HCT116 (cell line): ENCODE measurements at regions not wholly inside any gene's neighbourhood (a gene's known extent, or its start where the extent isn't known, plus 50 kb on each side); places are given as distances from the start of the nearest gene placed in this dataset.

Experiments used
- ATAC-seq: fragments of 200-7000 bp; cut with Tn5 transposase; 2 replicates; pipeline ENCODE4 v1.9.1; 2020; ENCODE audit warnings: mild to moderate bottlenecking, moderate library complexity
- BruUV-seq: library from RNA; stranded (reverse); fragments of 400-500 nt; replicated peaks from 2 replicates; lab custom pipeline; 2021; lab: Mats Ljungman, UMichigan
- CTCF ChIA-PET: fragments of 300-600 bp; sonication (Branson Sonifier 250); formaldehyde crosslinking; loops from one replicate; lab custom pipeline; 2021; ENCODE audit warnings: antibody characterized with exemption; lab: Charles Lee
- POLR2A ChIA-PET: fragments of 300-600, 350-600 bp; sonication (Branson Sonifier 250); formaldehyde crosslinking; loops from one replicate; lab custom pipeline; 2021; ENCODE audit warnings: antibody characterized with exemption; lab: Charles Lee
- RAD21 ChIA-PET, 2 experiments: fragments of 300-600 bp; sonication (Branson Sonifier 250); formaldehyde crosslinking; loops; one replicate each; lab custom pipeline; 2023; ENCODE audit warnings: low total read pairs in 2 of 2; ENCODE audit not compliant: uncharacterized antibody in 2 of 2, unreplicated experiment in 2 of 2, low non-redundant PET in 1 of 2; lab: Charles Lee
- DNase-seq: peaks from one replicate; pipeline ENCODE4 v3.0.0-alpha.2; 2010; ENCODE audit warnings: low read depth, low spot score
- H2AFZ ChIP-seq: fragments of 200-600 bp; shearing (Covaris generic), sonication (generic); 2 replicates; pipeline ENCODE4 v1.6.1; 2017; ENCODE audit warnings: low read depth, mixed run types, mixed read lengths, antibody characterized with exemption, low read length; ENCODE audit not compliant: poor library complexity, severe bottlenecking
- H3K27ac ChIP-seq: 2 replicates; pipeline ENCODE4 v1.5.1; 2012; ENCODE audit warnings: low read depth, low read length
- H3K27me3 ChIP-seq: fragments of 200-600 bp; sonication (generic); 2 replicates; pipeline ENCODE4 v1.6.1; 2016; ENCODE audit warnings: mixed run types, low read length, mixed read lengths; ENCODE audit not compliant: insufficient read depth
- H3K36me3 ChIP-seq, 2 experiments: fragments of 200-500 bp in 1 of 2; fragments of 200-600 bp in 1 of 2; sonication (Bioruptor generic) in 1 of 2; sonication (generic) in 1 of 2; 2 replicates each; pipeline versions ENCODE4 v1.5.1 to v1.6.1; 2014 to 2016; ENCODE audit warnings: low read length in 2 of 2, inconsistent platforms in 1 of 2, mixed read lengths in 1 of 2, mixed run types in 1 of 2; ENCODE audit not compliant: insufficient read depth in 2 of 2, control insufficient read depth in 1 of 2
- H3K4me1 ChIP-seq, 2 experiments: fragments of 200-600 bp in 1 of 2; sonication (generic) in 1 of 2; 2 replicates each; pipeline versions ENCODE4 v1.5.1 to v1.6.1; 2012 to 2017; ENCODE audit warnings: low read length in 2 of 2, inconsistent platforms in 1 of 2, mild to moderate bottlenecking in 1 of 2, mixed read lengths in 1 of 2, mixed run types in 1 of 2, moderate library complexity in 1 of 2; ENCODE audit not compliant: insufficient read depth in 2 of 2, control insufficient read depth in 1 of 2
- H3K4me2 ChIP-seq: fragments of 200-600 bp; sonication (generic); 2 replicates; pipeline ENCODE4 v1.6.1; 2017; ENCODE audit warnings: mixed run types, low read length, mixed read lengths
- H3K4me3 ChIP-seq, 2 experiments: fragments of 200-600 bp in 1 of 2; sonication (generic) in 1 of 2; replicated peaks in 1 of 2; 2 replicates each; pipeline ENCODE4 v1.5.1; 2011 to 2016; ENCODE audit warnings: low read length in 2 of 2, control low read depth in 1 of 2, low read depth in 1 of 2, mild to moderate bottlenecking in 1 of 2, mixed read lengths in 1 of 2, mixed run types in 1 of 2
- H3K79me2 ChIP-seq: fragments of 200-600 bp; sonication (generic); 2 replicates; pipeline ENCODE4 v1.6.1; 2017; ENCODE audit warnings: mild to moderate bottlenecking, mixed run types, low read length, moderate library complexity, mixed read lengths; ENCODE audit not compliant: insufficient read depth
- H3K9ac ChIP-seq: fragments of 200-600 bp; sonication (generic); 2 replicates; pipeline ENCODE4 v1.6.1; 2016; ENCODE audit warnings: low read length, mixed read lengths
- H3K9me2 ChIP-seq: fragments of 200-600 bp; sonication (generic), shearing (Covaris generic); 2 replicates; pipeline ENCODE4 v1.6.1; 2017; ENCODE audit warnings: mixed run types, mild to moderate bottlenecking, moderate library complexity; ENCODE audit not compliant: insufficient read depth
- H3K9me3 ChIP-seq, 2 experiments: fragments of 200-500 bp in 1 of 2; fragments of 200-600 bp in 1 of 2; sonication (Bioruptor generic) in 1 of 2; sonication (generic) in 1 of 2; 2 replicates each; pipeline ENCODE4 v1.6.1; 2014 to 2017; ENCODE audit warnings: low read length in 2 of 2, mixed read lengths in 2 of 2, inconsistent platforms in 1 of 2, low read depth in 1 of 2, mild to moderate bottlenecking in 1 of 2, mixed run types in 1 of 2, moderate library complexity in 1 of 2; ENCODE audit not compliant: control insufficient read depth in 1 of 2, insufficient read depth in 1 of 2
- H4K20me1 ChIP-seq: fragments of 200-600 bp; sonication (generic), shearing (Covaris generic); 2 replicates; pipeline ENCODE4 v1.6.1; 2017; ENCODE audit warnings: mixed run types, mild to moderate bottlenecking, moderate library complexity; ENCODE audit not compliant: insufficient read depth
- CBX3 ChIP-seq: IDR thresholded peaks from 2 replicates; pipeline ENCODE4 v1.6.1; 2012; ENCODE audit warnings: low read depth
- CEBPB ChIP-seq: IDR thresholded peaks from 2 replicates; pipeline ENCODE4 v1.6.1; 2012; ENCODE audit warnings: low read depth
- EGR1 ChIP-seq: IDR thresholded peaks from 2 replicates; pipeline ENCODE4 v1.6.1; 2012; ENCODE audit warnings: low read depth
- EZH2phosphoT487 ChIP-seq: fragments of 200-600 bp; IDR thresholded peaks from 2 replicates; pipeline ENCODE4 v1.6.1; 2018; ENCODE audit warnings: antibody characterized with exemption, borderline replicate concordance
- FOSL1 ChIP-seq: IDR thresholded peaks from 2 replicates; pipeline ENCODE4 v1.6.1; 2012; ENCODE audit warnings: low read depth
- JUND ChIP-seq: IDR thresholded peaks from 2 replicates; pipeline ENCODE4 v1.6.1; 2012
- POLR2A ChIP-seq: IDR thresholded peaks from 2 replicates; pipeline ENCODE4 v1.7.0; 2011; ENCODE audit warnings: borderline replicate concordance; ENCODE audit not compliant: insufficient read depth, insufficient read length; ENCODE audit errors: extremely low read depth
- POLR2AphosphoS5 ChIP-seq: IDR thresholded peaks from 2 replicates; pipeline ENCODE4 v1.6.1; 2011; ENCODE audit warnings: mild to moderate bottlenecking, low read depth, low read length, moderate library complexity
- SIN3A ChIP-seq: IDR thresholded peaks from 2 replicates; pipeline ENCODE4 v1.6.1; 2012; ENCODE audit warnings: low read depth
- SP1 ChIP-seq: IDR thresholded peaks from 2 replicates; pipeline ENCODE4 v1.6.1; 2012; ENCODE audit warnings: low read depth
- SRF ChIP-seq: IDR thresholded peaks from 2 replicates; pipeline ENCODE4 v1.6.1; 2012; ENCODE audit warnings: low read depth
- YY1 ChIP-seq: IDR thresholded peaks from 2 replicates; pipeline ENCODE4 v1.6.1; 2011; ENCODE audit warnings: low read length, low read depth, moderate library complexity, mild to moderate bottlenecking; ENCODE audit not compliant: insufficient replicate concordance; ENCODE audit errors: extremely low read depth
- ZFX ChIP-seq: fragments of 450-650 bp; IDR thresholded peaks from 2 replicates; pipeline ENCODE4 v1.6.1; 2017
- ZNF274 ChIP-seq: fragments of 200-500 bp; sonication (Bioruptor generic); IDR thresholded peaks from 2 replicates; pipeline ENCODE4 v1.6.1; 2014; ENCODE audit warnings: mild to moderate bottlenecking, low read depth, low read length, inconsistent platforms
- intact Hi-C: fragments of 100-400 bp; cut with micrococcal nuclease; formaldehyde crosslinking; loops from 2 replicates; pipeline ENCODE4 v1.10.0; 2022
- TF ChIP-seq, protein P1 (sequence below), 3 experiments: fragments of 200-600 bp in 1 of 3; sonication (generic) in 1 of 3; IDR thresholded peaks in 2 of 3; conservative IDR thresholded peaks in 1 of 3; 2 replicates each; pipeline ENCODE4 v1.5.1; 2012 to 2017; ENCODE audit warnings: low read depth in 2 of 3, low read length in 2 of 3, antibody characterized with exemption in 1 of 3, borderline replicate concordance in 1 of 3, control low read depth in 1 of 3, mild to moderate bottlenecking in 1 of 3, mixed read lengths in 1 of 3, mixed run types in 1 of 3, moderate library complexity in 1 of 3; ENCODE audit not compliant: insufficient read depth in 1 of 3
- TF ChIP-seq, protein P2 (sequence below): IDR thresholded peaks from 2 replicates; pipeline ENCODE4 v1.6.1; 2011; ENCODE audit warnings: mild to moderate bottlenecking, low read length, moderate library complexity; ENCODE audit not compliant: insufficient replicate concordance; ENCODE audit errors: extremely low read depth
- TF ChIP-seq, protein P3 (sequence below): IDR thresholded peaks from 2 replicates; pipeline ENCODE4 v1.6.1; 2012
- TF ChIP-seq, protein P4 (sequence below): IDR thresholded peaks from 2 replicates; pipeline ENCODE4 v1.6.1; 2012; ENCODE audit warnings: low read depth

DNA sequence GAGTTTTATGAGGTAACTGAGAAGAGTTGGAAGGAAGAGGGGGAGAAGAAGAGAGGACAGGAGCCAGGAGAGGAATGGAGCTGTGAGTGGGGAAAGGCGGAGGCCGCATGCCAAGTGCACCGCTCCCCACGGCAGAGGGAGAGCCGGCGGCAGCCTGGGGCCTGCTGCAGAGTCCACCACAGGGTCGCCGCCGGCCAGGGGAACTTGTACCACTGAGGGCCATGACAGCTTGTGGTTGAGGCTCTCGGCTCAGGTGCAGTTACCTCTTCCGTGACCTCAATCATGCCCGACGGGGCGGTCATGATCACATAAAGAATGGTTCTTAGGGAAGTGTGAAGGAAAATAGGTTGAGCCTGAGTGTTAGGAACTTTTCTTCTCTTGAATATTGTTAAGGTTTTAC is 325.0 kb downstream of the SNAPC1 start:
- DNase-seq = no peak
- H3K9ac ChIP-seq = no peak overlapping the region
- ChIA-PET POLR2A (no interaction called here), RAD21 (no interaction called here), CTCF (no interaction called here)
- H3K4me1 ChIP-seq = no peaks in the 10 kb centered on the region
- H3K27me3 ChIP-seq = peaks cover 22% of the 10 kb centered on the region
- H3K36me3 ChIP-seq = no peaks in the 10 kb centered on the region
- no peaks in the 10 kb centered on the region for H4K20me1 ChIP-seq
- no peaks in the 10 kb centered on the region for H3K79me2 ChIP-seq
- no peaks in the 10 kb centered on the region for H3K9me3 ChIP-seq
- H3K27ac ChIP-seq = no peak overlapping the region
- no peak for ATAC-seq
- intact Hi-C loops = no loop called here
- TF ChIP-seq JUND (no peak), POLR2AphosphoS5 (no peak), ZNF274 (no peak), YY1 (no peak), SRF (no peak), POLR2A (no peak), CEBPB (no peak), CBX3 (no peak), EZH2phosphoT487 (no peak), ZFX (no peak), EGR1 (no peak), SIN3A (no peak), SP1 (no peak), FOSL1 (no peak)
- TF ChIP-seq, protein P1, sequence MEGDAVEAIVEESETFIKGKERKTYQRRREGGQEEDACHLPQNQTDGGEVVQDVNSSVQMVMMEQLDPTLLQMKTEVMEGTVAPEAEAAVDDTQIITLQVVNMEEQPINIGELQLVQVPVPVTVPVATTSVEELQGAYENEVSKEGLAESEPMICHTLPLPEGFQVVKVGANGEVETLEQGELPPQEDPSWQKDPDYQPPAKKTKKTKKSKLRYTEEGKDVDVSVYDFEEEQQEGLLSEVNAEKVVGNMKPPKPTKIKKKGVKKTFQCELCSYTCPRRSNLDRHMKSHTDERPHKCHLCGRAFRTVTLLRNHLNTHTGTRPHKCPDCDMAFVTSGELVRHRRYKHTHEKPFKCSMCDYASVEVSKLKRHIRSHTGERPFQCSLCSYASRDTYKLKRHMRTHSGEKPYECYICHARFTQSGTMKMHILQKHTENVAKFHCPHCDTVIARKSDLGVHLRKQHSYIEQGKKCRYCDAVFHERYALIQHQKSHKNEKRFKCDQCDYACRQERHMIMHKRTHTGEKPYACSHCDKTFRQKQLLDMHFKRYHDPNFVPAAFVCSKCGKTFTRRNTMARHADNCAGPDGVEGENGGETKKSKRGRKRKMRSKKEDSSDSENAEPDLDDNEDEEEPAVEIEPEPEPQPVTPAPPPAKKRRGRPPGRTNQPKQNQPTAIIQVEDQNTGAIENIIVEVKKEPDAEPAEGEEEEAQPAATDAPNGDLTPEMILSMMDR (IDR thresholded peaks at IDR 0.05 in 2 of 3, conservative IDR thresholded peaks at IDR 0.05 in 1 of 3; ENCODE audit: borderline replicate concordance in 1 of 3, insufficient read depth in 1 of 3, low read depth in 2 of 3, low read length in 2 of 3) = no peak
- TF ChIP-seq, protein P2, sequence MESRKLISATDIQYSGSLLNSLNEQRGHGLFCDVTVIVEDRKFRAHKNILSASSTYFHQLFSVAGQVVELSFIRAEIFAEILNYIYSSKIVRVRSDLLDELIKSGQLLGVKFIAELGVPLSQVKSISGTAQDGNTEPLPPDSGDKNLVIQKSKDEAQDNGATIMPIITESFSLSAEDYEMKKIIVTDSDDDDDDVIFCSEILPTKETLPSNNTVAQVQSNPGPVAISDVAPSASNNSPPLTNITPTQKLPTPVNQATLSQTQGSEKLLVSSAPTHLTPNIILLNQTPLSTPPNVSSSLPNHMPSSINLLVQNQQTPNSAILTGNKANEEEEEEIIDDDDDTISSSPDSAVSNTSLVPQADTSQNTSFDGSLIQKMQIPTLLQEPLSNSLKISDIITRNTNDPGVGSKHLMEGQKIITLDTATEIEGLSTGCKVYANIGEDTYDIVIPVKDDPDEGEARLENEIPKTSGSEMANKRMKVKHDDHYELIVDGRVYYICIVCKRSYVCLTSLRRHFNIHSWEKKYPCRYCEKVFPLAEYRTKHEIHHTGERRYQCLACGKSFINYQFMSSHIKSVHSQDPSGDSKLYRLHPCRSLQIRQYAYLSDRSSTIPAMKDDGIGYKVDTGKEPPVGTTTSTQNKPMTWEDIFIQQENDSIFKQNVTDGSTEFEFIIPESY = no peak
- TF ChIP-seq, protein P3, sequence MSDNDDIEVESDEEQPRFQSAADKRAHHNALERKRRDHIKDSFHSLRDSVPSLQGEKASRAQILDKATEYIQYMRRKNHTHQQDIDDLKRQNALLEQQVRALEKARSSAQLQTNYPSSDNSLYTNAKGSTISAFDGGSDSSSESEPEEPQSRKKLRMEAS = no peak
- TF ChIP-seq, protein P4, sequence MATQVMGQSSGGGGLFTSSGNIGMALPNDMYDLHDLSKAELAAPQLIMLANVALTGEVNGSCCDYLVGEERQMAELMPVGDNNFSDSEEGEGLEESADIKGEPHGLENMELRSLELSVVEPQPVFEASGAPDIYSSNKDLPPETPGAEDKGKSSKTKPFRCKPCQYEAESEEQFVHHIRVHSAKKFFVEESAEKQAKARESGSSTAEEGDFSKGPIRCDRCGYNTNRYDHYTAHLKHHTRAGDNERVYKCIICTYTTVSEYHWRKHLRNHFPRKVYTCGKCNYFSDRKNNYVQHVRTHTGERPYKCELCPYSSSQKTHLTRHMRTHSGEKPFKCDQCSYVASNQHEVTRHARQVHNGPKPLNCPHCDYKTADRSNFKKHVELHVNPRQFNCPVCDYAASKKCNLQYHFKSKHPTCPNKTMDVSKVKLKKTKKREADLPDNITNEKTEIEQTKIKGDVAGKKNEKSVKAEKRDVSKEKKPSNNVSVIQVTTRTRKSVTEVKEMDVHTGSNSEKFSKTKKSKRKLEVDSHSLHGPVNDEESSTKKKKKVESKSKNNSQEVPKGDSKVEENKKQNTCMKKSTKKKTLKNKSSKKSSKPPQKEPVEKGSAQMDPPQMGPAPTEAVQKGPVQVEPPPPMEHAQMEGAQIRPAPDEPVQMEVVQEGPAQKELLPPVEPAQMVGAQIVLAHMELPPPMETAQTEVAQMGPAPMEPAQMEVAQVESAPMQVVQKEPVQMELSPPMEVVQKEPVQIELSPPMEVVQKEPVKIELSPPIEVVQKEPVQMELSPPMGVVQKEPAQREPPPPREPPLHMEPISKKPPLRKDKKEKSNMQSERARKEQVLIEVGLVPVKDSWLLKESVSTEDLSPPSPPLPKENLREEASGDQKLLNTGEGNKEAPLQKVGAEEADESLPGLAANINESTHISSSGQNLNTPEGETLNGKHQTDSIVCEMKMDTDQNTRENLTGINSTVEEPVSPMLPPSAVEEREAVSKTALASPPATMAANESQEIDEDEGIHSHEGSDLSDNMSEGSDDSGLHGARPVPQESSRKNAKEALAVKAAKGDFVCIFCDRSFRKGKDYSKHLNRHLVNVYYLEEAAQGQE = no peak
- no peak overlapping the region for H2AFZ ChIP-seq
- BruUV-seq = no TSS peak
- H3K4me2 ChIP-seq = no peak overlapping the region
- H3K9me2 ChIP-seq = no peaks in the 10 kb centered on the region
- no peak overlapping the region for H3K4me3 ChIP-seq
